ENCODE measurements at regions not wholly inside any gene's neighbourhood (a gene's known extent, or its start where the extent isn't known, plus 50 kb on each side); places are given as distances from the start of the nearest gene placed in this dataset.

DNA sequence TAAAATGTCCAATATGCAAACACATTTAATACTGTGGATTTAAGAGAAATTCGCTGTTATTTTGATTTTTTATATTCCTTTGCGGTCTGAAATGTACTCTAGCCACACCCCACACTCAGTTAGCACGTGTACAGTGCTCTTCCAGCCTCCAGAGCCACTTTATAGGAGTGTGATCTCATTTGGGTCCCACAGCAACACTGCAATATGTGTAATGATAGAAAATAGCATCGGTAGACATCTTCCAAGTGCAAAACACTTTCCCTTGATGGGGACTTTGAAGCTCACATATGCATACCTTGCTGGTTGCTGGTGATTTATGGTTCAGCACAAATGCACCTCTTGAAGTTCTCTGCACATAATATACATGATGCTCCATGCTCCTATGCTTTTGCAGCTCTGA is 148.3 kb downstream of the GAS1 start:
- in situ Hi-C loops (cut with HindIII; ENCODE audit: low sequenced_read_pairs) = no loop called here

- in situ Hi-C loops (cut with HindIII; ENCODE audit: low sequenced_read_pairs) = no loop called here
Measured at GRCh38 chr9:86796666-86797065, 150.6 kb downstream of the GAS1 start.

DNA sequence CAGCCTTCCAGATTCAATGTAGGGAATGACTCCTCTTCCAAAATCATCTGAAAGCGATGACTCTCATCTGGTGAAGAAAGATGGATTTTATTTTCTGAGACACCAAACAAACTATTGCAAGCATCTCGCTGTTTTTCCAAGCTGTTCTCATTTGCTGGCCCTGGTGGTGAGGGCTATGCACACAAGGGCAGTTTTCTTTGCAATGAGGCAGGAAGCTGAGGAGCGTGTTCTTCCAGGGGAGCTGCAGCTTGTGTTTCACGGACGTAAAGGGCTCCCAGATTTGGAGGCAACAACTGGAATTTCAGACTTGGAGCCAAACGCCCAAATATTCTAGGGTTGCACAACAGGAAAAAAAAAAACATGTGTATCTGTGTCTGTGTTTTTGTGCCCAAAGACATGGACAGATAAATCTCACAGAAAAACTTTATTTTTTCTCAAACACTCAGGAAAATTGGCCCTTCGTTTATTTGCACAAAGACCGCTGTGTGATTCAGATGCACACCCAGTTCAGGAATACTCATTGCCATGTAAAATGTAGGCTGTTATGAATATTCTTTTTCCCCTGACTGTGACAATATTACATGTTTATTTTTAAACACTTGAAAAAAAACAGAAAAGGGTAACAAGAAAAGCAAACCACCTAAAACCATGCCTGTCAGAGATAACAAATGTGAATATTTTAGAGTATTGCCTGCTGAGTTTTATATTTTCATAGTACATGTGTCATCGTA is 151.3 kb downstream of the GAS1 start:
- in situ Hi-C loops (cut with HindIII; ENCODE audit: low sequenced_read_pairs) = no loop called here

DNA sequence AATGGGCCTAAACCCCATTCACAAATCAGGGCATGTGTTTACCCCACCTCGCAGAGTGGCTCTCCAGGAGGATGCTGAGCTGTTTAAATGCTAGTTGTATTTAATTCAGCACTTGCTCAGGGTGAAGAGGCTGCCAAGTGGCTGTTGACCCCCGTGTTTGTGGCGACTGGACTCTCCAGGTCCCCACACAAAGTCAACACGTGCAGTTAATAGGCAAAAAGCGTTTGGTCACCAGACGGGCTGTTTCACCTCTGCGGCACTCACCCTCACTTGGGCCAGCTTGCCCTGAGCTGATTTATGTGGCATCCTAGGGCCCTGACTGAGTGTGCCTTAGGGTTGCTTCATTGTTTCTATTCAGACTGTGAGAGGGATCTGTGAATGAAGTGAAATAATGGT is 152.3 kb downstream of the GAS1 start:
- in situ Hi-C loops (cut with HindIII; ENCODE audit: low sequenced_read_pairs) = no loop called here

GRCh38 chr9:86794391-86795046 is 152.8 kb downstream of the GAS1 start:
- in situ Hi-C loops (cut with HindIII; ENCODE audit: low sequenced_read_pairs) = no loop called here

GRCh38 chr9:86792136-86792535 is 155.2 kb downstream of the GAS1 start:
- in situ Hi-C loops (cut with HindIII; ENCODE audit: low sequenced_read_pairs) = no loop called here

GRCh38 chr9:86790805-86791204 is 156.5 kb downstream of the GAS1 start:
- in situ Hi-C loops (cut with HindIII; ENCODE audit: low sequenced_read_pairs) = no loop called here

DNA sequence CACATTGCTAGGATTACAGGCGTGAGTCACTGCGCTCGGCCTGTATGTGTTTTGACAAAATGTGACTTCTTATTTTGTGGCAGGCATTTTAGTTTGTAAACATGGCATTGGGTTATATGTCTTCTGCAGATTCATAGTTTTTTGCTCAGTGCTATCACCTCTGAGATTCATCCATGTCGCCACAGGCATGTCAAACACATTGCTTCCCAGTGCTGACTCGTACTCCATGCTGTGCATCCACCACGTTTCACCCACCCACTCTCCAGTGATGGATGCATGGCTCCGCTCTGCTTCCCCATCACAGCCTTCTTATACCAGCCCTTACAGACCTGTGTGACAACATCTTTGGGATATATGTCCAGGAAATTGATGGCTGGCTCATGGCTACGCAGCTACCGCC is 158.8 kb downstream of the GAS1 start:
- in situ Hi-C loops (cut with HindIII; ENCODE audit: low sequenced_read_pairs) = no loop called here

DNA sequence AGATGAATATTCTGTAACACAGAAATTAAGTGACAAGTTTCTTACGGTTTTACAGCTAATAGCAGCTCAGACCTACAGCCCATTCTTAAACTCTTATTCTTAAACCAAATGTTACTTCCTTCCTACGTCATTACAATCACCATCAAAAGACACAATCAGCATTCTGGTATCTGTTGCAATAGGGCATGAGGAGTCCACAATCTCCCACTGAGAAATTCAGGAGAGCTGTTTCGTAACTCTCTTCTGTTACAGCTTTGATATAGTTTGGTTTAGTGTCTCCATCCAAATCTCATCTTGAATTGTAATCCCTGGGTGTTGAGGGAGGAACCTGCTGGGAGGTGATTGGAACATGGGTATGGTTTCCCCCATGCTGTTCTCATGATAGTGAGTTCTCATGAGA is 163.4 kb downstream of the GAS1 start:
- in situ Hi-C loops (cut with HindIII; ENCODE audit: low sequenced_read_pairs) = no loop called here

GRCh38 chr9:86782831-86783230 is 164.5 kb downstream of the GAS1 start:
- in situ Hi-C loops (cut with HindIII; ENCODE audit: low sequenced_read_pairs) = no loop called here

DNA sequence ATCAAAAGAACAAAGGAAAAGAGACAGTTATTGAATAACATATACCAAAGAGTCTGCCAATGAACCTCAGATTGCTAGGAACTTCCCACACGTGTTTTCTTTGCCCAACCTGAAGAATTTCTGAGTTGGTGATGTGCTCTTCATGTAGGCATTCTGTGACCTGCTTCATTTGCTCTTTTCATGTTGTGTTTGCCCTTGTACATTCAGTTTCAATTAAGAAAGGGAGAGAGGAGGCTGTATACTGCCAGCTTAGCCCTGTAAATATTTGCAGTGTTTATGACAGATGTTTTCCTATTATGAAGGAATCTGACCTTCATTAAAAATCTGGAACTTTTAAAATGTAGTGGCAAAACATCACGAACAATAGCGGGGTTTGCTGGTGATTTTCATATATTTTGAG is 168.5 kb downstream of the GAS1 start:
- in situ Hi-C loops (cut with HindIII; ENCODE audit: low sequenced_read_pairs) = no loop called here

GRCh38 chr9:86775718-86776117 is 171.6 kb downstream of the GAS1 start:
- in situ Hi-C loops (cut with HindIII; ENCODE audit: low sequenced_read_pairs) = no loop called here

GRCh38 chr9:86774116-86774515 is 173.2 kb downstream of the GAS1 start:
- in situ Hi-C loops (cut with HindIII; ENCODE audit: low sequenced_read_pairs) = no loop called here

DNA sequence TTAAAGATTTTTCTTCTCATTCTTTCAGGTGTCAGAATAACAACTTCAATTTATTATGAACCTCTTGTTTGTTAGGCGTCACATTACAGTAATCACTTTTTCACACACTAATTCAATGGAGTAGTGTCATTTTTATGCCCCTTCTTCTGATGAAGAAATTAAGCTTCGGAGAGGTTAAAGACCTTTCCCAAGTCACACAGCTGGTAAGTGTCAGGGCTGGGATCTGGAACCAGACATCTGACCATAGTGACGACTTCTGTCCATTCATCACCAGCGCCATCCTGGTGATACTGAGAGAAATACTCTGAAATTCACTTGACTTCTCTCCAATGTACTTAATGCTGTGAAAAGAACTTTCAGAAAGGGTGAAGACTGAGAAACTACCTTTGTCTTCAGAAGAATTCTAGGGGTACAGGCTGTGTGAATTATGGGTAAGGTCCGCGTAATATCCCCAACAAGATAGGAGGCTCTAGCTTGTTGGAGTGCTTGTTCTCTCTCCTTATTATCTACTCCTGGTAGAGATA is 173.8 kb downstream of the GAS1 start:
- in situ Hi-C loops (cut with HindIII; ENCODE audit: low sequenced_read_pairs) = no loop called here

DNA sequence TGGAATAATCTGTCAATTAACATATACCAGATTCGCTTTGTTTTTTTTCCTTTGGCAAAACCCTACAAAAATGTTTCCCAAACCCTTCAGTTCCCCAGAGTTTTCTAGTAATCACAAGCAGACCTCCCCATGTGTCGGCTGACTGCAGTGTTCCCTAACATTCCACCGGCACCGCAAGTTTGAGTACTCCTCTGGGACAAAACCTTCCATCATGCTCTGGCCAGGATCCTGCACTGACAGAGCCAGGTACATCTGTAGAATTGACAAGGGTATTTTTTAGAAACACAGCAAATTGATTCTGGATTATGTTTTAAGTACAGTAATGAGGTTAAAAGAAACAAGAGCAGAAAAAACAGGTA is 174.7 kb downstream of the GAS1 start:
- in situ Hi-C loops (cut with HindIII; ENCODE audit: low sequenced_read_pairs) = no loop called here

DNA sequence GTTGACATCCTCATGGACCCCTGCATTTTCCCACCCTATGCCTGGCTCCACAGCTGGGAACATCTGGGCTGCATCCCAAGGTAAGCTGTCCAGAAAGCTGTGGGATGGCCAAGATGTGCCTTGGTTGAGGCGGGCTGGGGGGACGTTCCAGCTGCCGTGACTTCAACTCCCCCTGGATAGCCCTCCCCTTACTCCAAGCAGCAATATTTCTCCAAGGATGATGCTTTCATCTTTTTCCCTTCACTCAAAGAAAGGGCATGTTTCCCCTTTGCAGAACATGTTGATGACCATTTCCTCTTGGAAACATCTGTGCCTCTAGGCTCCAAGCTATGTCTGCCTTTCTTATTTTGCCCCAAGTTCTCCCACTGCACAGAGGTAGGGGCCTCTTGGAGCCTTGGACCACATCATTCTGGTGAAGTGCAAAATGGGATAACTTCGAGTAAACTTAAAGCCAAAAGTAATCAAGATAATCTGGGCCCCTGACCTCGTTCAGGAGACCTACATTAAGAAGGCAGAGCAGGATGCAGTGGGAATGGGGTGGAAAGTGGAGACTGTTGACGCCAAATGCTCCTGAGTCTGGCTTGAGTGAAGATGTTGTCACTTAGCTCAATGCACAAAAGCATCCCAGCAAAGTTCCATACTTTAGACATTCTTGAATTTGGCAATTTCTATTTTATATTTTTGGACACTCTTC is 175.2 kb downstream of the GAS1 start:
- in situ Hi-C loops (cut with HindIII; ENCODE audit: low sequenced_read_pairs) = no loop called here

DNA sequence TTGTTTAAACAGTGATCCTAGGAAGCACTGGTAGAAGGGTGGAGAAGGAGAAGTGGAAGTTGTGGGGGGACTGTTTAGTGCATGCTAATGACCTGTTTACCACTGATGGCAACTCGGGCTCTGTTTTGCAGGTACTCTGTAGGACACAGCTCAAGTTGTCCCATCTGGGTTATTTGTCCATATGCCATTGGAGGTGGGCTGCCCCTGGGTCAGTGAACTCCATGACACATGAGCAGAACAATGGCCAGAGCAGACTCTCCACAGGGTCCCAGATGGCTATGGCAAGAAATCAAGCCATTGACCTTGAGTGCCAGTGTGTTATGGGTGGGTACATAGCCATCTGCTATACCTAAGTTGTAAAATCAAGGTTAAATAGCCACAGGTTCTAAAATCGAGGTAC is 175.9 kb downstream of the GAS1 start:
- in situ Hi-C loops (cut with HindIII; ENCODE audit: low sequenced_read_pairs) = no loop called here

- in situ Hi-C loops (cut with HindIII; ENCODE audit: low sequenced_read_pairs) = no loop called here
Measured at GRCh38 chr9:86768709-86769108, 178.6 kb downstream of the GAS1 start.

DNA sequence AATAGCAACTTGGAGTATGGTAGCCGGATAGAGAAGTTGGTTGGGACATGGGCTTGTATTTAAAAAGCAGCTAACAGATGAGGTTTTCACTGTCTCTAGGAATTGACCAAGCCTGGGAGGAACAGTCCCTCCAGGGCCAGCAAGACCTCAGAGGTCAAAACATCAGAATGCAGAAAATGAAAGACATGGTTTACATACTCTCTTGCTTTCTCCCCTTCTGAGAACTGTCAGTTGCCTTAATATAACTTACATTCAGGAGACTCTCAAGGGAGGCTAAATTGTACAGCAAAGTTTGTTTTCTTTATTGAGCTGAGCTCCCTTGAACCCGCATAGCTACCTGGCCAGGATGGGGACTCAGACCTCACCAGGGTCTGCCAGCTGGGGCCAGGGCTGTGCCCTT is 179.3 kb downstream of the GAS1 start:
- in situ Hi-C loops (cut with HindIII; ENCODE audit: low sequenced_read_pairs) = no loop called here

GRCh38 chr9:86767373-86767772 is 179.9 kb downstream of the GAS1 start:
- in situ Hi-C loops (cut with HindIII; ENCODE audit: low sequenced_read_pairs) = no loop called here

DNA sequence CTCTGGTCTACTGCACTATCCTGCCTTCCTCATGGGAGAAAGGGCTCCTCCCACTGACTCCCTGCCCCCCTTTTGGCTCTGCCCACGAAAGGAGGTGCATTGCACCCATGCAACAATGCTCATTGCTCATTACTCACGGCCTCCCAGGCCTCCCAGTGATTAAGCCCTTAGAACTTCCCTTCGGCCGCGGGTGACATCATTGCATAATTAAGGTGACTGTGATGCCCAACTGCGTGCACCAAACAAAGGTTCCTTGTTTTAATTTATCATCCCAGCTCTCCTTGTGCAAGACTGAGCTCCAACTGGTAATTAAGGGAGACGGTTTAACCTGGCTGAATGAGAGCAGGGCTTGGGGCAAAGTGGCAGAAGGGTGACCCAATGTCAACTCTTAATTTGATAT is 180.4 kb downstream of the GAS1 start:
- in situ Hi-C loops (cut with HindIII; ENCODE audit: low sequenced_read_pairs) = no loop called here

DNA sequence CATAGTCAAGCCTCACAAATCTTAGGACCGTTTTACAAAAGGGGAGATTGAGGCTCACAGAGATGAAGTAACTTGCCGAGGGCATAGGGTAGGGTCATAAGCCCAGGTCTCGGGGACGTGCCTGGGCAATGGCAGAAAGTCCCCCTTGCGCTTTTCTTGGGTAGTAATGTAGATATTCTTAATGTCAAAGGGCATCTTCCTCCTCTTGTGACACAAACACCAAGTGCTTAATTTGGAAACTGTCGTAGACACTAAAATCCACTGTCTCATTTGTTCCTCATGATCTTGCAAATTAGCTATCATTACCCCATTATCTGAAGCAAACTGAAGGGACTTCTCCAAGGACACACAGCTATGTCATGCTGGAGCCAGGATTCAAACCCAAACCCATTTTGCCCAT is 180.8 kb downstream of the GAS1 start:
- in situ Hi-C loops (cut with HindIII; ENCODE audit: low sequenced_read_pairs) = no loop called here

Data from DLD1 (cell line).